Stomach (tissue), 4 donors: ENCODE measurements at regions not wholly inside any gene's neighbourhood (a gene's known extent, or its start where the extent isn't known, plus 50 kb on each side); places are given as distances from the start of the nearest gene placed in this dataset.

Experiments
- CTCF ChIP-seq, 7 experiments: fragments of 450-650 bp in 4 of 7; fragments of 200-600 bp in 3 of 7; sonication (generic) in 3 of 7; IDR thresholded peaks; one replicate each; pipeline ENCODE4 v1.5.1; 2016 to 2019; ENCODE audit warnings: antibody characterized with exemption in 7 of 7, control low read depth in 2 of 7, mild to moderate bottlenecking in 1 of 7
- POLR2A ChIP-seq, 4 donors: fragments of 450-650 bp; IDR thresholded peaks; one replicate each; pipeline ENCODE4 v1.6.1; 2016; ENCODE audit warnings: antibody characterized with exemption in 4 of 4, control low read depth in 2 of 4, mild to moderate bottlenecking in 1 of 4, moderate library complexity in 1 of 4

DNA sequence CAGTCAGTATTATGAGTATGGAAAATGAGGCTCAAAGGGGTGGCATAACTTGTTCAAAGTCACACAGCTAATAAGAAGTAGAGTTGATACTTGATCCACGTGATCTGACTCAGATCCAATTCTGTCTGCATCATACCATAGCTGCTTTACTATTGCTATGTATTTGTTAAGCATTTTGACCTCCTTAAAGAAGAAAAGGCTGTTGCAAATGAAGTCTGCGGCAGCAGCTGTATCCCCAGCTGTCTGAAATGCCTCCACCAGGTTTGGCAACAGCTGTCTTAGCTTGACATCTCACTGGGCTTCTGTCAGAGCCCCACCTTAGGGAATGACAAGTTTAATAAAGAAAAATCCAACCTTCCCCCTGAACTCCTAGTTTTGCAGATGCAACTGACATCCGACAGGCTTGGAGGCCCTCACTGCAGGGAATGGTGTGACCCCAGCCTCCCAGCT lies 75.6 kb upstream of the SLC44A1 start:
- TF ChIP-seq CTCF (IDR thresholded peaks at IDR 0.05) (no peak), POLR2A (IDR thresholded peaks at IDR 0.05) (no peak)
